Testis (tissue), 2 donors: ENCODE measurements at regions not wholly inside any gene's neighbourhood (a gene's known extent, or its start where the extent isn't known, plus 50 kb on each side); places are given as distances from the start of the nearest gene placed in this dataset.

Source experiments
- DNase-seq: peaks from one replicate; pipeline ENCODE4 v3.0.0-alpha.2; 2019
- H3K27ac ChIP-seq, 2 donors: fragments of 200-600 bp; sonication (generic); one replicate each; pipeline ENCODE4 v1.5.1; 2019
- H3K27me3 ChIP-seq: fragments of 200-600 bp; sonication (generic); one replicate; pipeline ENCODE4 v1.5.1; 2019
- H3K36me3 ChIP-seq: fragments of 200-600 bp; sonication (generic); one replicate; pipeline ENCODE4 v1.5.1; 2017; ENCODE audit warnings: low read depth; ENCODE audit errors: missing control alignments
- H3K4me1 ChIP-seq: fragments of 200-600 bp; sonication (generic); one replicate; pipeline ENCODE4 v1.5.1; 2019
- H3K4me3 ChIP-seq, 2 donors: fragments of 200-600 bp; sonication (generic); one replicate each; pipeline ENCODE4 v1.5.1; 2017 to 2019
- H3K9me3 ChIP-seq: fragments of 200-600 bp; sonication (generic); one replicate; pipeline ENCODE4 v1.5.1; 2017
- CTCF ChIP-seq, 3 experiments: fragments of 450-650 bp in 2 of 3; fragments of 200-600 bp in 1 of 3; sonication (generic) in 1 of 3; IDR thresholded peaks; one replicate each; pipeline ENCODE4 v1.5.1; 2016 to 2019; ENCODE audit warnings: antibody characterized with exemption in 3 of 3, mild to moderate bottlenecking in 2 of 3, moderate library complexity in 1 of 3
- POLR2A ChIP-seq: fragments of 450-650 bp; IDR thresholded peaks from one replicate; pipeline ENCODE4 v1.6.1; 2017; ENCODE audit warnings: antibody characterized with exemption, mild to moderate bottlenecking, moderate library complexity
- WGBS, 2 donors: methylation state at CpG; one replicate each; pipeline ENCODE4 v1.1.5; 2018; 5-methylcytosine and 5-hydroxymethylcytosine counted together
- intact Hi-C: fragments of 100-400 bp; cut with DNase I; formaldehyde crosslinking; loops from one replicate; pipeline ENCODE4 v1.15.1; 2023; ENCODE audit warnings: low total_unique reads

DNA sequence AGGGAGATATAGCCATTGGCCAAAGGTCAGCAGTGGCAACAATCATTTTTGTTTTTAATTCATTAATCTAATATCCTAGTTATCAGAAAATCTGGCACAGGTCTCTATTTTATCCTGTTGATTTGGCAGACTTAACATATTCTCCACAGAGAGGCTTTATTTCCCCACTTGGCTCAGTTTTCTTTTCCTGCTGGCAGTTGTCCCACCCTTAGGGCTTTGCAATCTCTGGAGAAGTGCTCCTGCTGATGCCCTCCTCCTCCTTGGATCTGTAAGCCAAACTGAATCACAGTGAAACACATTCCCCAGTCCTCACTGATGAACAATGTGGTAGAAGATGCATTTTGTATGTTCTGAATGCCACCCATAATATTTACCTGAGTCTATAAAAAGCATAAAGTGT lies 889.7 kb downstream of the PDHA2 start:
- intact Hi-C loops = no loop called here
- Histone ChIP-seq H3K4me1 (no peaks in the 10 kb centered on the region), H3K36me3 (no peaks in the 10 kb centered on the region), H3K9me3 (no peaks in the 10 kb centered on the region), H3K27ac (no peak overlapping the region), H3K4me3 (no peak overlapping the region), H3K27me3 (no peaks in the 10 kb centered on the region)
- DNase-seq = no peak
- TF ChIP-seq POLR2A = no peak
- TF ChIP-seq CTCF (IDR thresholded peaks at IDR 0.05) = no peak

GRCh38 chr4:96730432-96730831 lies 890.5 kb downstream of the PDHA2 start:
- H3K9me3 ChIP-seq = no peaks in the 10 kb centered on the region
- DNase-seq = no peak
- TF ChIP-seq POLR2A (no peak), CTCF (IDR thresholded peaks at IDR 0.05) (no peak)
- H3K27ac ChIP-seq = no peak overlapping the region
- H3K27me3 ChIP-seq = no peaks in the 10 kb centered on the region
- no peak overlapping the region for H3K4me3 ChIP-seq
- no peaks in the 10 kb centered on the region for H3K4me1 ChIP-seq
- WGBS, 2 donors = 87 to 90% methylated on average over 3 of the region's 3 CpGs
- intact Hi-C loops = no loop called here
- no peaks in the 10 kb centered on the region for H3K36me3 ChIP-seq

GRCh38 chr4:96736352-96736889 lies 896.5 kb downstream of the PDHA2 start:
- no peak for TF ChIP-seq POLR2A
- no peak for TF ChIP-seq CTCF (IDR thresholded peaks at IDR 0.05)
- DNase-seq = no peak
- Histone ChIP-seq H3K36me3 (no peaks in the 10 kb centered on the region), H3K27me3 (no peaks in the 10 kb centered on the region), H3K4me1 (no peaks in the 10 kb centered on the region), H3K27ac (no peak overlapping the region), H3K4me3 (no peak overlapping the region), H3K9me3 (no peaks in the 10 kb centered on the region)
- 83 to 90% methylated on average over 2 of the region's 2 CpGs for WGBS, 2 donors
- intact Hi-C loops = no loop called here

GRCh38 chr4:96739101-96739500 lies 899.2 kb downstream of the PDHA2 start:
- Histone ChIP-seq H3K9me3 (no peaks in the 10 kb centered on the region), H3K4me1 (no peaks in the 10 kb centered on the region), H3K4me3 (no peak overlapping the region), H3K27me3 (no peaks in the 10 kb centered on the region), H3K36me3 (no peaks in the 10 kb centered on the region), H3K27ac (no peak overlapping the region)
- DNase-seq = no peak
- TF ChIP-seq POLR2A (no peak), CTCF (IDR thresholded peaks at IDR 0.05) (no peak)
- intact Hi-C loops = no loop called here

DNA sequence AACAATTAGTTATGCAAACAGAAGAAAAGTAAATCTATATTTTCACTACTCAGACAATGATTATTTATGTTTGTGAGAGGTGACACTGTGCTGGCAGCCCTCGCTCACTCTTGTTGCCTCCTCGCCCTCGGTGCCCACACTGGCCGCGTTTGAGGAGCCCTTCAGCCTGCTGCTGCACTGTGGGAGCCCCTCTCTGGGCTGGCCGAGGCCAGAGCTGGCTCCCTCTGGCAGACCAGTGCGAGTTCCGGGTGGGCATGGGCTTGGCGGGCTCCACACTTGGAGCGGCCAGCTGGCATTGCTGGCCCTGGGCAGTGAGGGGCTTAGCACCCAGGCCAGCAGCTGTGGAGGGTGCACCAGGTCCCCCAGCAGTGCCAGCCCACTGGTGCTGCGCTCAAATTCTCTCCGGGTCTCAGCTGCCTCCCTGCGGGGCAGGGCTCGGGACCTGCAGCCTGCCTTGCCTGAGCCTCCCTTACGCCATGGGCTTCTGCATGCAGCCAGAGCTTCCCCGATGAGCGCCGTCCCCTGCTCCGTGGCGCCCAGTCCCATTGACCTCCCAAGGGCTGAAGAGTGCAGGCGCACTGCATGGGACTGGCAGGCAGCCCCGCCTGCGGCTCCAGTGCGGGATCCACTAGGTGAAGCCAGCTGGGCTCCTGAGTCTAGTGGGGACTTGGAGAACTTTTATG lies 902.6 kb downstream of the PDHA2 start:
- no peaks in the 10 kb centered on the region for H3K9me3 ChIP-seq
- H3K36me3 ChIP-seq = no peaks in the 10 kb centered on the region
- TF ChIP-seq CTCF (IDR thresholded peaks at IDR 0.05) (no peak), POLR2A (no peak)
- WGBS, 2 donors = 81 to 93% methylated on average over 6 to 20 of the region's 24 CpGs
- H3K27ac ChIP-seq = no peak overlapping the region
- intact Hi-C loops = no loop called here
- DNase-seq = no peak
- no peak overlapping the region for H3K4me3 ChIP-seq
- no peaks in the 10 kb centered on the region for H3K27me3 ChIP-seq
- no peaks in the 10 kb centered on the region for H3K4me1 ChIP-seq
